ENCODE measurements at regions not wholly inside any gene's neighbourhood (a gene's known extent, or its start where the extent isn't known, plus 50 kb on each side); places are given as distances from the start of the nearest gene placed in this dataset.

DNA sequence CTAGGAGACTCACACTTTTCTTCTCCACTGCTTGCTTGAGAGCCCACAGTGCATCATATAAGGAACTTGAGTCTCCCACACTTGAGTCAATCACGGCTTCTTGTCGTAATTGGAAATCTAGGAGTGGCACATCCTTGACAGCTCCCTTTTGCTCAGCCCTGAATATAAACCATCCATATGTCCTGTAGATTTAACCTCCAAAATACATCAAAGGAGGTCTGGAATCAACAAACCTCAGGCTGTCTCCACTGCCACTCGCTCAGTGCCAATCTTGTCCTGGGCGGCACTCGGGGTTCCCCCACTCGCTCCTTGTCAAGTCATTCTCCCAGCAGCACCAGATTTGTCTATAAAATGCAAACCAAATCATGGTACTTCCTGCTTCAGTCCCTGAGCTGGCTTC is 84.4 kb upstream of the UQCRFS1 start:
- CTCF ChIA-PET: no interaction called here
- no peak overlapping the region for H3K27ac ChIP-seq (ENCODE audit: insufficient read depth in 1 of 2, low read depth in 1 of 2, low read length in 2 of 2, poor library complexity in 1 of 2, severe bottlenecking in 2 of 2)
- peaks cover 0 to 7% (median 1%) of the 10 kb centered on the region in 5 experiments for H3K27me3 ChIP-seq (replicated peaks in 2 of 5; ENCODE audit: control insufficient read depth in 4 of 5, insufficient read depth in 5 of 5, low read length in 4 of 5)
- H3K4me1 ChIP-seq (ENCODE audit: control extremely low read depth in 1 of 4, control insufficient read depth in 4 of 4, insufficient read depth in 4 of 4, low read length in 3 of 4): no peaks in the 10 kb centered on the region
- WGBS (ENCODE audit: insufficient coverage): 87% methylated on average over 6 of the region's 6 CpGs
- no peak for DNase-seq
- no peaks in the 10 kb centered on the region for H3K36me3 ChIP-seq (ENCODE audit: control insufficient read depth in 4 of 4, insufficient read depth in 4 of 4, low read length in 3 of 4)
- H3K4me3 ChIP-seq (ENCODE audit: control insufficient read depth in 1 of 7, extremely low read depth in 1 of 7, insufficient read depth in 4 of 7, low read depth in 2 of 7, low read length in 6 of 7): no peak overlapping the region
- H3K9me3 ChIP-seq (ENCODE audit: control extremely low read depth in 1 of 5, control insufficient read depth in 4 of 5, insufficient read depth in 2 of 5, low read depth in 1 of 5, low read length in 4 of 5): no peaks in the 10 kb centered on the region
- POLR2A ChIA-PET: no interaction called here

DNA sequence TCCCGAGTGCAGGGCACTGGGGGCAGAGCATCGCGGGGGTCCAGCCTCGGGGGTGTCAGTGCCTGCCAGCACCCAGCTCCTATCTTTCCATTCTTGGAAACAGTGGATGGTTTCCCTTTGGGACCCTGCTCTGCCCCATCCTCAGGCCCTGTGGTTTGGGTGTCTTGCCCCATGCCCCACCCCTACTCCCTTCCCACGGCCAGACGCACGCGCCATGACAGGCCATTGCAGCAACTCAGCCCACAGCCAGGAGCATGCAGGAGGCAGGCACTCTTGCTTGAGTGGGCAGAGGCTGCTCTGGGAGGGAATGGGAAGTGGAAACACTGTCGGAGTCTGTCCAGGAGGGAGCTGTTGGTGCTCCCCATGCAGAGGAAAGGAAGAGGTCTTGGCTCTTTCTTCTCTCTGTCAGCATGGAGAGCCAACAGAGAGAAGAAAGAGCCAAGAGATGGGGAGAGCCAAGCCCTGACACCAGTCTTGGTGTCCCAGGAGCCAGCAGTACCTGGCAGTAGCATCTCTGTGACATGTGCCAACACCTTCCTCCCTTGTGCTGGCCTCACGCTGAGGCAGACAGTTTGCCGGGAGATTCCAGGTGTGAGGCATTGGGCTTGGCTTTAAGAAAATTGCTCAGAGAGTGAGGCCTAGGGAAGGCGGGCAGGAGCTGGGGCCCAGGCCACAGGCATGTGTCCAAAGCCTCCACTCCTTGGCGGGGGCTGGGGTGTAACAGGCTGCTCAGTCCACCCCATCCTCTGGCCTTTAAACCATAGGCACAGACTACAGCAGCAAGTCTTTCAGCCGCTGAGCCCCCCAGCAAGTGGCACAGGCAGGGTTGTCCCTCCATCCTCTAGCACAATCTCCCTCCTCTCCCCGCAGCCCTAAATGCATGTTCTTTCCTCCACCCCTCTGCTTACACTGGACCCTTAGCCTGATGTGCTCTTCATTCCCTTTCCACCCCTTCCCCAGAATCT is 86.7 kb upstream of the UQCRFS1 start:
- WGBS (ENCODE audit: insufficient coverage): 88% methylated on average over 13 of the region's 15 CpGs
- ChIA-PET POLR2A (no interaction called here), CTCF (no interaction called here)
- Histone ChIP-seq H3K9me3 (ENCODE audit: control extremely low read depth in 1 of 5, control insufficient read depth in 4 of 5, insufficient read depth in 2 of 5, low read depth in 1 of 5, low read length in 4 of 5) (no peaks in the 10 kb centered on the region), H3K4me1 (ENCODE audit: control extremely low read depth in 1 of 4, control insufficient read depth in 4 of 4, insufficient read depth in 4 of 4, low read length in 3 of 4) (no peaks in the 10 kb centered on the region), H3K27me3 (replicated peaks in 2 of 5; ENCODE audit: control insufficient read depth in 4 of 5, insufficient read depth in 5 of 5, low read length in 4 of 5) (peaks cover 0 to 7% (median 0%) of the 10 kb centered on the region in 5 experiments), H3K36me3 (ENCODE audit: control insufficient read depth in 4 of 4, insufficient read depth in 4 of 4, low read length in 3 of 4) (no peaks in the 10 kb centered on the region), H3K27ac (ENCODE audit: insufficient read depth in 1 of 2, low read depth in 1 of 2, low read length in 2 of 2, poor library complexity in 1 of 2, severe bottlenecking in 2 of 2) (no peak overlapping the region), H3K4me3 (ENCODE audit: control insufficient read depth in 1 of 7, extremely low read depth in 1 of 7, insufficient read depth in 4 of 7, low read depth in 2 of 7, low read length in 6 of 7) (no peak overlapping the region)
- no peak for DNase-seq

DNA sequence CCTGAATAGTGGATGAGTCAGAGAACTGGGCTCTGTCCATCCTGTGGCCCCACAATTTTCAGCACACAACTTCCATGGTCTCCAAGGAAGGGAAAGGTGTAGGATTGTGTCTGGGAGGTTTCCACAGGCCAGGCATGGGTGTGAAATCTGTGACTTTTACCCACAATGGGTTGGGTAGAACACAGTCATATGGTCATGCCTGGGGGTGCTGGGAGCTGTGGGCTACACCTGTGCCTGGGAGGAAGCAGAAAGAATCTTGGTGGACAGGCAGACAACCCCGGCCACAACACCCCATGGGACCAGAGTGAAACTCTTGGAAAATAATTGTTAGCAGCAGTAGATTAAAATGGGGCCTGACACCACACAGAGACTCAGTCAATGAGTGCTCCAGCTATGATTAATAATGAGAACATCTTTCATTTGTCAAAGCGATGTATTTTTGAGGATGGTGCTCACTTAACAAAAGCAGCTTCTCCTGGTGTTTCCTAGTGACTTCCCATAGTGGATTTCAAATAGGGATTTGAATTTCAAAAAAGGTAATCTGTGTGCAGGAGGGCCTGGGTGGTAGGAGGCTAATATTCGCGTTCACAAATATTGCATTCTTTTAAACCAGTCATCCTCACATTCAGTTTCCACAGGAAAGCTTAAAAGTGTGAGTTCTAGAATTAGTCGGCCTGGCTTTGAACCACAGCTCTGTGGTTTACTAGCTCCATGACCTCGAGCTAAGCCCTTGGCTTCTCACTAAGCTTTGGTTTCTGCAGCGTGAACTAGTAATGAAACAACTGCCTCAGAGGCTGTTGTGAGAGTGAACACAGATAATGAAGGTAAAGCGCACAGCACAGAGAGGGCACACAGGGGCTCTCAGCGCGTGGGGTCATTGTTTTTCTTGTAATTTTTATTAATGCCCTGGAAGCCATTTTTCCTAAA is 89.3 kb upstream of the UQCRFS1 start:
- ChIA-PET POLR2A (no interaction called here), CTCF (interaction anchor here (0.5 kb wide), 1 partner anchor 71 kb away, joined by 3 read pairs; no protein-coding TSS in a partner anchor)
- H3K27ac ChIP-seq (ENCODE audit: insufficient read depth in 1 of 2, low read depth in 1 of 2, low read length in 2 of 2, poor library complexity in 1 of 2, severe bottlenecking in 2 of 2): no peak overlapping the region
- no peak for DNase-seq
- no peaks in the 10 kb centered on the region for H3K4me1 ChIP-seq (ENCODE audit: control extremely low read depth in 1 of 4, control insufficient read depth in 4 of 4, insufficient read depth in 4 of 4, low read length in 3 of 4)
- H3K4me3 ChIP-seq (ENCODE audit: control insufficient read depth in 1 of 7, extremely low read depth in 1 of 7, insufficient read depth in 4 of 7, low read depth in 2 of 7, low read length in 6 of 7): no peak overlapping the region
- H3K27me3 ChIP-seq (replicated peaks in 2 of 5; ENCODE audit: control insufficient read depth in 4 of 5, insufficient read depth in 5 of 5, low read length in 4 of 5): peaks cover 0 to 7% (median 0%) of the 10 kb centered on the region in 5 experiments
- no peaks in the 10 kb centered on the region for H3K9me3 ChIP-seq (ENCODE audit: control extremely low read depth in 1 of 5, control insufficient read depth in 4 of 5, insufficient read depth in 2 of 5, low read depth in 1 of 5, low read length in 4 of 5)
- 78% methylated on average over 7 of the region's 10 CpGs for WGBS (ENCODE audit: insufficient coverage)
- no peaks in the 10 kb centered on the region for H3K36me3 ChIP-seq (ENCODE audit: control insufficient read depth in 4 of 4, insufficient read depth in 4 of 4, low read length in 3 of 4)

DNA sequence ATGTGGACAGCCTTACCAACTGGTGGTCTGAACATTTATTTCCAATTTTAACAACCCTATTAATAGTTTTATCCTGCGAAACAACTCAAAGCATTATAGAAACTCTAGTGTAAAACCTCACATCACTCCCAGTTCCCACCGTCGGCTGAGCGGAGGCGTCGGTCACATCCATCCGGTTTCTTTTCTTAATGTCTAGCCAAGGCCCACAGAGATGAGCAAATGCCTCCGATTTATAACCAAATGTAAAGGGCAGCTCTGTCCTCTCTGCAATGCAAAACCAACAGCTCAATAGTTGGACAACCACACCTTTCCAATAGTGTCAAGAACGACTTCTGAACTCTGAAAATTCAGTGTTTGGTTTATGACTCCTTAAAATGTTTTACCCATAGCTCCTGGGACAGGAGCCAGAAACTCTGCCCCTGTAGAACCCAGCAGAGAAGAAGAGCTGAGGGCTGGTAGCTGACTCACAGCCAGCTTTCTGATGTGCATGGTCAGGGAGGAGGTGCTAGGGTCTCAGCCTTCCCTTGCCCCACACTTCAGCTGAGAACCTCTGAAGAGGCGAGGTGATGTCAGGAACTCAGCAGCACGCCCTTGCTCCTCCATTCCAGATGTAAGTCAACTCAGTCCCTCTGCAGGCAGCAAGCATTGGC is 90.2 kb upstream of the UQCRFS1 start:
- Histone ChIP-seq H3K36me3 (ENCODE audit: control insufficient read depth in 4 of 4, insufficient read depth in 4 of 4, low read length in 3 of 4) (no peaks in the 10 kb centered on the region), H3K4me3 (ENCODE audit: control insufficient read depth in 1 of 7, extremely low read depth in 1 of 7, insufficient read depth in 4 of 7, low read depth in 2 of 7, low read length in 6 of 7) (no peak overlapping the region), H3K27me3 (replicated peaks in 2 of 5; ENCODE audit: control insufficient read depth in 4 of 5, insufficient read depth in 5 of 5, low read length in 4 of 5) (peaks cover 0 to 7% (median 0%) of the 10 kb centered on the region in 5 experiments), H3K27ac (ENCODE audit: insufficient read depth in 1 of 2, low read depth in 1 of 2, low read length in 2 of 2, poor library complexity in 1 of 2, severe bottlenecking in 2 of 2) (no peak overlapping the region), H3K9me3 (ENCODE audit: control extremely low read depth in 1 of 5, control insufficient read depth in 4 of 5, insufficient read depth in 2 of 5, low read depth in 1 of 5, low read length in 4 of 5) (no peaks in the 10 kb centered on the region), H3K4me1 (ENCODE audit: control extremely low read depth in 1 of 4, control insufficient read depth in 4 of 4, insufficient read depth in 4 of 4, low read length in 3 of 4) (no peaks in the 10 kb centered on the region)
- POLR2A ChIA-PET: no interaction called here
- WGBS (ENCODE audit: insufficient coverage): 90% methylated on average over 11 of the region's 11 CpGs
- CTCF ChIA-PET: no interaction called here
- no peak for DNase-seq

DNA sequence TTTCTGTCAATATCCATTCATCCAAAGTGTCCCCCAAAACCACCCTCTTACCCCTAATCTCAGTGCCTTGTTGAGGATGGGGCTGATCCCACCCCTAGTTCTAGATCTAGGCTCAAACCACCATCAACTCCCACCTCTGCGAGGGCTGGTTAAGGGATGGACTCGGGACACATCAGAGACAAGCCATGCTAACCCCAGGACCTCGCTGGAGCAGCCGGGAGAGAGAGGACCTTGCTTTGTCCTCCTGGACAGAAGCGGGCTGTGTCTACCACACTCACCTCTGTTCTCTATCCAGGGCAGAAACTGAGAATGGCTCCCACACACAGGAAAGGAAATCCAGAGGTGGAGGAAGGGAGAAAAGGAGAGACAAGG is 90.8 kb upstream of the UQCRFS1 start:
- ChIA-PET CTCF (no interaction called here), POLR2A (no interaction called here)
- WGBS (ENCODE audit: insufficient coverage): 92% methylated on average over 4 of the region's 5 CpGs

DNA sequence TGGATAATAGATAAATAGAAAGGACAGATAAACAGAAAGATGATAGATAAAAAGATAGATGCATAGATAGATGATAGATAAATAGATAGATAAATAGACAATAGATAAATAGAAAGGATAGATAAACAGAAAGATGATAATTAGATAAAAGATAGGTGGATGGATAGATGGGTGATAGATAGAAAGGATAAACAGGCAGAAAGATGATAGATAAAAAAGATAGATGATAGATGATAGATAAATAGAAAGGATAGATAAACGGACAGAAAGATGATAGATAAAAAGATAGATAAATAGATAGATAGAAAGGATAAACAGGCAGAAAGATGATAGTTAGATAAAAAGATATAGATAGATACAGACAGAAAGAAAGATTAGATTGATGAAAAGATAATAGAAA is 92.3 kb upstream of the UQCRFS1 start:
- peaks cover 0 to 27% (median 4%) of the 10 kb centered on the region in 5 experiments for H3K27me3 ChIP-seq (replicated peaks in 2 of 5; ENCODE audit: control insufficient read depth in 4 of 5, insufficient read depth in 5 of 5, low read length in 4 of 5)
- H3K27ac ChIP-seq (ENCODE audit: insufficient read depth in 1 of 2, low read depth in 1 of 2, low read length in 2 of 2, poor library complexity in 1 of 2, severe bottlenecking in 2 of 2): no peak overlapping the region
- WGBS (ENCODE audit: insufficient coverage): 100% methylated on average over 1 of the region's 1 CpG
- DNase-seq: no peak
- POLR2A ChIA-PET: no interaction called here
- H3K4me1 ChIP-seq (ENCODE audit: control extremely low read depth in 1 of 4, control insufficient read depth in 4 of 4, insufficient read depth in 4 of 4, low read length in 3 of 4): no peaks in the 10 kb centered on the region
- no peaks in the 10 kb centered on the region for H3K9me3 ChIP-seq (ENCODE audit: control extremely low read depth in 1 of 5, control insufficient read depth in 4 of 5, insufficient read depth in 2 of 5, low read depth in 1 of 5, low read length in 4 of 5)
- CTCF ChIA-PET: no interaction called here
- H3K36me3 ChIP-seq (ENCODE audit: control insufficient read depth in 4 of 4, insufficient read depth in 4 of 4, low read length in 3 of 4): no peaks in the 10 kb centered on the region
- H3K4me3 ChIP-seq (ENCODE audit: control insufficient read depth in 1 of 7, extremely low read depth in 1 of 7, insufficient read depth in 4 of 7, low read depth in 2 of 7, low read length in 6 of 7): no peak overlapping the region

More for the DNA sequence above, 90.8 kb upstream of the UQCRFS1 start:
- Histone ChIP-seq H3K4me3 (ENCODE audit: control insufficient read depth in 1 of 7, extremely low read depth in 1 of 7, insufficient read depth in 4 of 7, low read depth in 2 of 7, low read length in 6 of 7) (no peak overlapping the region), H3K9me3 (ENCODE audit: control extremely low read depth in 1 of 5, control insufficient read depth in 4 of 5, insufficient read depth in 2 of 5, low read depth in 1 of 5, low read length in 4 of 5) (no peaks in the 10 kb centered on the region), H3K27me3 (replicated peaks in 2 of 5; ENCODE audit: control insufficient read depth in 4 of 5, insufficient read depth in 5 of 5, low read length in 4 of 5) (peaks cover 0 to 12% (median 0%) of the 10 kb centered on the region in 5 experiments), H3K36me3 (ENCODE audit: control insufficient read depth in 4 of 4, insufficient read depth in 4 of 4, low read length in 3 of 4) (no peaks in the 10 kb centered on the region), H3K4me1 (ENCODE audit: control extremely low read depth in 1 of 4, control insufficient read depth in 4 of 4, insufficient read depth in 4 of 4, low read length in 3 of 4) (no peaks in the 10 kb centered on the region), H3K27ac (ENCODE audit: insufficient read depth in 1 of 2, low read depth in 1 of 2, low read length in 2 of 2, poor library complexity in 1 of 2, severe bottlenecking in 2 of 2) (no peak overlapping the region)
- DNase-seq: no peak

All from common myeloid progenitor, CD34-positive (primary cell).